Transverse colon (tissue), 4 donors: ENCODE measurements at regions not wholly inside any gene's neighbourhood (a gene's known extent, or its start where the extent isn't known, plus 50 kb on each side); places are given as distances from the start of the nearest gene placed in this dataset.

Source experiments
- EP300 ChIP-seq: sonication (generic); formaldehyde crosslinking; IDR thresholded peaks from one replicate; pipeline ENCODE4 v1.6.1; 2017; ENCODE audit warnings: antibody characterized with exemption, low read depth
- POLR2A ChIP-seq: fragments of 450-650 bp; IDR thresholded peaks from one replicate; pipeline ENCODE4 v1.6.1; 2016; ENCODE audit warnings: antibody characterized with exemption, mild to moderate bottlenecking, moderate library complexity
- POLR2AphosphoS5 ChIP-seq, 3 donors: sonication (generic); formaldehyde crosslinking; IDR thresholded peaks; one replicate each; pipeline ENCODE4 v1.6.1; 2016; ENCODE audit warnings: antibody characterized with exemption in 3 of 3
- TF ChIP-seq, protein P1 (sequence below), 5 experiments: fragments of 200-600 bp in 3 of 5; fragments of 450-650 bp in 2 of 5; sonication (generic) in 3 of 5; IDR thresholded peaks; 1 replicate in 2 of 5; 2 replicates in 3 of 5; pipeline ENCODE4 v1.5.1; 2016 to 2017; ENCODE audit warnings: antibody characterized with exemption in 5 of 5, inconsistent platforms in 3 of 5, mild to moderate bottlenecking in 2 of 5, moderate library complexity in 1 of 5

GRCh38 chr12:29004936-29005304 is 144.2 kb upstream of the FAR2 start:
- TF ChIP-seq, protein P1, sequence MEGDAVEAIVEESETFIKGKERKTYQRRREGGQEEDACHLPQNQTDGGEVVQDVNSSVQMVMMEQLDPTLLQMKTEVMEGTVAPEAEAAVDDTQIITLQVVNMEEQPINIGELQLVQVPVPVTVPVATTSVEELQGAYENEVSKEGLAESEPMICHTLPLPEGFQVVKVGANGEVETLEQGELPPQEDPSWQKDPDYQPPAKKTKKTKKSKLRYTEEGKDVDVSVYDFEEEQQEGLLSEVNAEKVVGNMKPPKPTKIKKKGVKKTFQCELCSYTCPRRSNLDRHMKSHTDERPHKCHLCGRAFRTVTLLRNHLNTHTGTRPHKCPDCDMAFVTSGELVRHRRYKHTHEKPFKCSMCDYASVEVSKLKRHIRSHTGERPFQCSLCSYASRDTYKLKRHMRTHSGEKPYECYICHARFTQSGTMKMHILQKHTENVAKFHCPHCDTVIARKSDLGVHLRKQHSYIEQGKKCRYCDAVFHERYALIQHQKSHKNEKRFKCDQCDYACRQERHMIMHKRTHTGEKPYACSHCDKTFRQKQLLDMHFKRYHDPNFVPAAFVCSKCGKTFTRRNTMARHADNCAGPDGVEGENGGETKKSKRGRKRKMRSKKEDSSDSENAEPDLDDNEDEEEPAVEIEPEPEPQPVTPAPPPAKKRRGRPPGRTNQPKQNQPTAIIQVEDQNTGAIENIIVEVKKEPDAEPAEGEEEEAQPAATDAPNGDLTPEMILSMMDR (IDR thresholded peaks at IDR 0.05): no peak
- TF ChIP-seq EP300 (no peak), POLR2AphosphoS5 (IDR thresholded peaks at IDR 0.05) (no peak), POLR2A (no peak)
